Suprapubic skin (tissue), 4 donors: ENCODE measurements at regions not wholly inside any gene's neighbourhood (a gene's known extent, or its start where the extent isn't known, plus 50 kb on each side); places are given as distances from the start of the nearest gene placed in this dataset.

ENCODE experiments used
- DNase-seq, 2 donors: peaks; one replicate each; pipeline ENCODE4 v3.0.0-alpha.2; 2019; ENCODE audit warnings: low spot score in 2 of 2
- H3K27ac ChIP-seq: fragments of 200-600 bp; sonication (generic); one replicate; pipeline ENCODE4 v1.5.1; 2019
- H3K27me3 ChIP-seq: fragments of 200-600 bp; sonication (generic); one replicate; pipeline ENCODE4 v1.5.1; 2019
- H3K36me3 ChIP-seq: fragments of 200-600 bp; sonication (generic); one replicate; pipeline ENCODE4 v1.5.1; 2019
- H3K4me1 ChIP-seq: fragments of 200-600 bp; sonication (generic); one replicate; pipeline ENCODE4 v1.5.1; 2019
- H3K4me3 ChIP-seq: fragments of 200-600 bp; sonication (generic); one replicate; pipeline ENCODE4 v1.5.1; 2019; ENCODE audit warnings: mild to moderate bottlenecking
- H3K9me3 ChIP-seq: fragments of 200-600 bp; sonication (generic); one replicate; pipeline ENCODE4 v1.5.1; 2019
- EP300 ChIP-seq: sonication (generic); formaldehyde crosslinking; IDR thresholded peaks from one replicate; pipeline ENCODE4 v1.6.1; 2017; ENCODE audit warnings: antibody characterized with exemption
- POLR2A ChIP-seq, 2 donors: fragments of 450-650 bp; IDR thresholded peaks; one replicate each; pipeline ENCODE4 v1.6.1; 2017; ENCODE audit warnings: antibody characterized with exemption in 2 of 2, mild to moderate bottlenecking in 2 of 2, moderate library complexity in 2 of 2
- POLR2AphosphoS5 ChIP-seq, 3 donors: sonication (generic); formaldehyde crosslinking; IDR thresholded peaks; one replicate each; pipeline ENCODE4 v1.6.1; 2017; ENCODE audit warnings: antibody characterized with exemption in 3 of 3
- WGBS: methylation state at CpG from one replicate; pipeline ENCODE4 v1.1.5; 2018; 5-methylcytosine and 5-hydroxymethylcytosine counted together
- TF ChIP-seq, protein P1 (sequence below), 2 donors: fragments of 200-600 bp in 1 of 2; fragments of 450-650 bp in 1 of 2; sonication (generic) in 1 of 2; IDR thresholded peaks; one replicate each; pipeline ENCODE4 v1.5.1; 2016 to 2019; ENCODE audit warnings: antibody characterized with exemption in 2 of 2, mild to moderate bottlenecking in 1 of 2, moderate library complexity in 1 of 2

DNA sequence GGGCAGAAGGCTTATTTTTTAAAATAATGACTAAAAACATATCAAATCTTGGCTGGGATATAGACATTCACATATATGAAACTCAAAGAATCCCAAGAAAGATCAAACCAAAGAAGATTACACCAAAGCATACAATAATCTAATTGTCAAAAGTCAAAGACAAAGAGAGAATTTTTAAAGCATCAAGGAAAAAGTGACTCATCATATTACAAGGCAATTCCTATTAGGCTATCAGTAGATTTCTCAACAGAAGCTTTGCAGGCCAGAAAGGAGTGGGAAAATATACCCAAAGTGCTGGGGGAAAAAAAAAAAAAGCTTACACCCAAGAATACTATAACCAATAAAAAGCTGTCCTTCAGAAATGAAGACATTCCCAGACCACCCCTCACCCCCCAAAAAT is 375.6 kb downstream of the BRINP2 start:
- TF ChIP-seq EP300, result no peak
- TF ChIP-seq POLR2AphosphoS5 (IDR thresholded peaks at IDR 0.05), result no peak
- TF ChIP-seq, protein P1, sequence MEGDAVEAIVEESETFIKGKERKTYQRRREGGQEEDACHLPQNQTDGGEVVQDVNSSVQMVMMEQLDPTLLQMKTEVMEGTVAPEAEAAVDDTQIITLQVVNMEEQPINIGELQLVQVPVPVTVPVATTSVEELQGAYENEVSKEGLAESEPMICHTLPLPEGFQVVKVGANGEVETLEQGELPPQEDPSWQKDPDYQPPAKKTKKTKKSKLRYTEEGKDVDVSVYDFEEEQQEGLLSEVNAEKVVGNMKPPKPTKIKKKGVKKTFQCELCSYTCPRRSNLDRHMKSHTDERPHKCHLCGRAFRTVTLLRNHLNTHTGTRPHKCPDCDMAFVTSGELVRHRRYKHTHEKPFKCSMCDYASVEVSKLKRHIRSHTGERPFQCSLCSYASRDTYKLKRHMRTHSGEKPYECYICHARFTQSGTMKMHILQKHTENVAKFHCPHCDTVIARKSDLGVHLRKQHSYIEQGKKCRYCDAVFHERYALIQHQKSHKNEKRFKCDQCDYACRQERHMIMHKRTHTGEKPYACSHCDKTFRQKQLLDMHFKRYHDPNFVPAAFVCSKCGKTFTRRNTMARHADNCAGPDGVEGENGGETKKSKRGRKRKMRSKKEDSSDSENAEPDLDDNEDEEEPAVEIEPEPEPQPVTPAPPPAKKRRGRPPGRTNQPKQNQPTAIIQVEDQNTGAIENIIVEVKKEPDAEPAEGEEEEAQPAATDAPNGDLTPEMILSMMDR (IDR thresholded peaks at IDR 0.05), result no peak
- no peak for TF ChIP-seq POLR2A (IDR thresholded peaks at IDR 0.05)

DNA sequence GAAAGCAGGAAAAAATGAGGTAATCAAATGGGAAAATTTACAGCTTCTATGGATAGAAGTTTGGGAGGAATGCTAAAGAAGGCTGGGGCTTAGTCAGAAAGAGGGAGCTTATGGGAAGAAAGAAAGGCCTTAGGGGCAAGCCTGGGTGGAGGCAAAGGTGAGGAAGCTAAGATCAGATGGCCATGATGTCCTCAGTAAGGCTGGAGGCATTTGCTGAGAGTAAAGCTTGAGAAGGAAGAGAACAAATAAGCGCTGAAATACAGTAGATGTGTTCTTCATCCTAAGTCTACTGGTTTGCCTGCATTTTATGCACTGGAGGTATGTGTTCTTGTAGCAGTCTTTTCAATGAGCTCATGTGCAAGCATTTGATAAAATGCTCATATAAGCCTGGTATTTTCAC is 355.4 kb downstream of the BRINP2 start:
- H3K4me1 ChIP-seq, result no peaks in the 10 kb centered on the region
- no peak for DNase-seq
- no peak overlapping the region for H3K4me3 ChIP-seq
- H3K36me3 ChIP-seq, result no peaks in the 10 kb centered on the region
- no peaks in the 10 kb centered on the region for H3K9me3 ChIP-seq
- TF ChIP-seq POLR2A (IDR thresholded peaks at IDR 0.05) (no peak), EP300 (no peak), POLR2AphosphoS5 (IDR thresholded peaks at IDR 0.05) (no peak)
- TF ChIP-seq, protein P1 (IDR thresholded peaks at IDR 0.05), result no peak
- H3K27ac ChIP-seq, result no peak overlapping the region
- 89% methylated on average over 1 of the region's 1 CpG for WGBS
- H3K27me3 ChIP-seq, result no peaks in the 10 kb centered on the region

More for the DNA sequence above, 375.6 kb downstream of the BRINP2 start:
- no peak for DNase-seq
- no peaks in the 10 kb centered on the region for H3K27me3 ChIP-seq
- H3K9me3 ChIP-seq, result no peaks in the 10 kb centered on the region
- no peaks in the 10 kb centered on the region for H3K4me1 ChIP-seq
- no peaks in the 10 kb centered on the region for H3K36me3 ChIP-seq
- H3K27ac ChIP-seq, result no peak overlapping the region
- H3K4me3 ChIP-seq, result no peak overlapping the region

DNA sequence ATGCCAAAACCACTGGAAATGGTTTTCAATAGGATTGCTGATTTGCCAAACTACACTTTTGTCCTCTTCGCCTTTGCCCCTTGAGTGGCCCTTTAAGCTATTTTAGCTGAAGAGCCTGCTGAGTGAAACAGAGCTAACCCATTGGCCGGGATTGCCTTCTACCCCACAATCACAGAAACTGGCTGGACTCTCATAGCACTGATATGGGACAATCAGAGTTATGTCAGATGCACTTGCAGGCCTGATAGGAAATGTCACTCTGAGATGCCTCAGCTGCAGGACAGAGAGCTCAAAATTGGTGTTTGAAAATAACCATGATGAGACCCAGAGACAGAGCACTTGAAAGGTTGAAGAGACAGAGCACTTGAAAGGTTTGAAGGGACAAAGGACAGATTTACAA is 354.4 kb downstream of the BRINP2 start:
- no peak for TF ChIP-seq EP300
- TF ChIP-seq POLR2AphosphoS5 (IDR thresholded peaks at IDR 0.05), result no peak
- no peak for TF ChIP-seq POLR2A (IDR thresholded peaks at IDR 0.05)
- TF ChIP-seq, protein P1 (IDR thresholded peaks at IDR 0.05), result no peak
- no peak overlapping the region for H3K4me3 ChIP-seq
- no peaks in the 10 kb centered on the region for H3K4me1 ChIP-seq
- 74% methylated on average over 2 of the region's 2 CpGs for WGBS
- DNase-seq, result no peak
- no peaks in the 10 kb centered on the region for H3K36me3 ChIP-seq
- H3K27ac ChIP-seq, result no peak overlapping the region
- H3K9me3 ChIP-seq, result no peaks in the 10 kb centered on the region
- no peaks in the 10 kb centered on the region for H3K27me3 ChIP-seq

DNA sequence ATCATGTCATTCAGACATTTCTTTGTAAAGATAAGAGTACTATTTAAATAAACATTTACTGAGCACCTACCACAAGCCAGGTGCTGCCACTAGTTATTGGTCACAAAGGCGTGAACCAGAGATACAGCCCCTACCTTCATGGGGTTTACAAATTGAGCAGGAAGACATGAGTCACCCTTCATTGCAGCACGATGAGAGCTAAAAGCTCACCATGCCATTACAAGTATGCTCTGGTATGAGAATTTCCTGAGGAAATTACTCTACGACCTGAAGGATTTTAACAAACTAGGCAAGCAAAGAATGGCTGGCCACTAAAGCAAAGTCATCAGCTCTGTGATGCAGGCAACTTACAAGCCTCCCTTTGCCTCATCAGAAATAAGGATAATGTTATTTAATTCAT is 346.8 kb downstream of the BRINP2 start:
- WGBS, result 59% methylated on average over 3 of the region's 3 CpGs
- no peak for DNase-seq
- no peaks in the 10 kb centered on the region for H3K4me1 ChIP-seq
- no peak overlapping the region for H3K4me3 ChIP-seq
- H3K36me3 ChIP-seq, result no peaks in the 10 kb centered on the region
- no peaks in the 10 kb centered on the region for H3K27me3 ChIP-seq
- no peak overlapping the region for H3K27ac ChIP-seq
- H3K9me3 ChIP-seq, result no peaks in the 10 kb centered on the region
- no peak for TF ChIP-seq POLR2A (IDR thresholded peaks at IDR 0.05)
- TF ChIP-seq POLR2AphosphoS5 (IDR thresholded peaks at IDR 0.05), result no peak
- TF ChIP-seq, protein P1 (IDR thresholded peaks at IDR 0.05), result no peak
- no peak for TF ChIP-seq EP300

DNA sequence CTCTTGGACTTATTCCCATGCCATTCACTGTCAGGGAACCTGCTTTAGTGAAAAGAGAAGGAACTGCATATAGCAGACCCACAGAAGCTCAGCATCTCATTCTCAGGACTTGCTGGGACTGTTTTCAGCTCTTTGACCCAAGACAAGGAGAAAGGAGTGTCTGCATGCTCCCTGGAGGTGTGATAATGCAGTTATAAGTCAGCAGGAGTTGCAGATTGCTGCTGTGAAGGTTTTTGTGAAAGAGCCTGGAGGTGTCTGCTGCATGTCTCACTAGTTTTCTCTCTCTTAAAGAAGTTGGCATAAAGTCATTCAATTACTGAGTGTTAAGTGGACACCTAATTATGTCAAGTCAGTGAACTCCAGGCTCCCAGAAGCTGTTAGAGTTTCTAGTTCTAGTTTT is 343.4 kb downstream of the BRINP2 start:
- Histone ChIP-seq H3K36me3 (no peaks in the 10 kb centered on the region), H3K27me3 (no peaks in the 10 kb centered on the region), H3K4me3 (no peak overlapping the region), H3K9me3 (no peaks in the 10 kb centered on the region), H3K27ac (no peak overlapping the region), H3K4me1 (no peaks in the 10 kb centered on the region)
- TF ChIP-seq, protein P1 (IDR thresholded peaks at IDR 0.05), result no peak
- DNase-seq, result no peak
